AG09319 (cell line): ENCODE measurements at regions not wholly inside any gene's neighbourhood (a gene's known extent, or its start where the extent isn't known, plus 50 kb on each side); places are given as distances from the start of the nearest gene placed in this dataset.
"Not testable (repeated sequence)": the region's sequence is repeated elsewhere in the genome, so short reads cannot be mapped to it uniquely, and the experiment has no call there.

Experiments
- DNase-seq: peaks from one replicate; pipeline ENCODE4 v3.0.0-alpha.2; 2010; ENCODE audit warnings: low read depth; ENCODE audit errors: extremely low read depth
- TF ChIP-seq, protein P1 (sequence below): IDR thresholded peaks from 2 replicates; pipeline ENCODE4 v1.5.1; 2011; ENCODE audit warnings: low read depth, mild to moderate bottlenecking, inconsistent platforms, low read length, moderate library complexity

DNA sequence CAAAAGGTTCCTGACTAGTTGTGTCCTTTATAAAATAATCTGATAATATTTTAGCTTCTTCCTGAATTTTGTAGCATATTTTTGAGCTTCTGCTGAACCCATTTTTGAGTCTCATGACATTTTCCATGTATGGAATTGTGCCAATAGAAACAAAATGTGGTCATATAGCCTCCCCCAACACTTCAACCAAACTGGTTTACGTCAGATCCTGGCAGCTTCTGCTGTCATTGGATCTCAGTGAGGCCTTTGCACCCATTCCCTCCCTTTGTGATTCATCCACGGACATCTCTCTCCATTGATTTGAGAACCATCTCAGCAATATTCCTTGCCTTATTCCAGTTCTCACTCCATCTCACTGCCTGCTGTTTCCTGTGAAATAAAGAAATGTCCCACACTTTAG lies 128.0 kb downstream of the GPCPD1 start:
- TF ChIP-seq, protein P1, sequence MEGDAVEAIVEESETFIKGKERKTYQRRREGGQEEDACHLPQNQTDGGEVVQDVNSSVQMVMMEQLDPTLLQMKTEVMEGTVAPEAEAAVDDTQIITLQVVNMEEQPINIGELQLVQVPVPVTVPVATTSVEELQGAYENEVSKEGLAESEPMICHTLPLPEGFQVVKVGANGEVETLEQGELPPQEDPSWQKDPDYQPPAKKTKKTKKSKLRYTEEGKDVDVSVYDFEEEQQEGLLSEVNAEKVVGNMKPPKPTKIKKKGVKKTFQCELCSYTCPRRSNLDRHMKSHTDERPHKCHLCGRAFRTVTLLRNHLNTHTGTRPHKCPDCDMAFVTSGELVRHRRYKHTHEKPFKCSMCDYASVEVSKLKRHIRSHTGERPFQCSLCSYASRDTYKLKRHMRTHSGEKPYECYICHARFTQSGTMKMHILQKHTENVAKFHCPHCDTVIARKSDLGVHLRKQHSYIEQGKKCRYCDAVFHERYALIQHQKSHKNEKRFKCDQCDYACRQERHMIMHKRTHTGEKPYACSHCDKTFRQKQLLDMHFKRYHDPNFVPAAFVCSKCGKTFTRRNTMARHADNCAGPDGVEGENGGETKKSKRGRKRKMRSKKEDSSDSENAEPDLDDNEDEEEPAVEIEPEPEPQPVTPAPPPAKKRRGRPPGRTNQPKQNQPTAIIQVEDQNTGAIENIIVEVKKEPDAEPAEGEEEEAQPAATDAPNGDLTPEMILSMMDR: no peak
- DNase-seq: no peak

DNA sequence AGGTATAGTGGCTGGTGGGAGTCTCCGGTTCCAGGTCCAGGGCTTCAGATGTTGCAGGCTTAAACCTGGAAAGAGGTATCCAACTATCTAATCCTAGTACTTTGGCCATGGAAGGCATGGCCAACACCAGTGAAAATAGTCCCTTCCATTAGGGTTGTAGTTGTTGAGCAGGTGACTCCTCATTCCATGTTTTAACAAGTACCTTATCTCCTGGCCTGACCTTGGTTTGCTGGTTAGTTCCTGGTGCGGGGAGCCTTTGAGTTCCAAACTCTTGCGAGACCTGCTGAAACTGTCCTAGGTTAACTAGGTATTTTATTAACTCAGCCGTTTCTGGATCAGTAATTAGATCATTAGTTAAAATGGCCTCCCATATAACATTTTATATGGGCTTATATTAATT lies 128.9 kb downstream of the GPCPD1 start:
- TF ChIP-seq, protein P1: no peak

DNA sequence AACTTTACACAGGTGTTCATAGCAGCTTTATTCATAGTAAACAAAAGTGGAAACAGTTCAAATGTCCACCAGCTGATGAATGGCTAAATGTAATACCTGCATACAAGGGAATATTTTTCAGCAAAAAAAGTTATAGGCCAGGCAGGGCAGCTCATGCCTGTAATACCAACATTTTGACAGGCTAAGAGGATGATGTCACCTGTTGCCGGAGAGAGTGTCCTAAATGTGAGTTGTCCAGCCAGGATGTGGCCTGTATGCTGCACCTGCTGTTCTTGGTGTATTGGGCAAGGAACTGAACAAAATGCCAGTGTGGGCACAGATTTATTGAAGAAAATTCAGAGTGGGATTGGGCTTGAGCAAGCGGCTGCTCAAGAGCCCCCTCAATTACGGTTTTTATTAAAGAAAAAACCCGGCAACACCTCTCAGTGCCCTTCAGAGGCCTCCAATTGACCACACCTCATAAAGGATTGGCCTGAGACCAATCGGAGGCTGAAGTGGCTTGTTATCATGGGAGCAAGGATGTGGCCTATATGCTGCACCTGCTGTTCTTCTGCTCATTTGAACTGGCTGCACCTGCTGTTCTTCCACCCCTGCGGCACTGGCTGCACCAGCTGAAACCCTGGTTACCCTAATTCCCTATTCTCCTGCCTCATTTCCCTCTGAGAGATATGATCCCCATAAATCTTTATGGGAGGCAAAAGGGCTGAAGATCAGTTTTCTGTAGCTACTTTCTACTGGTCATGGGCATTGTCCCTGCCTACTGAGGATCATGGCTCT lies 129.8 kb downstream of the GPCPD1 start:
- DNase-seq: no peak
- TF ChIP-seq, protein P1: no peak

More for the DNA sequence above, 128.9 kb downstream of the GPCPD1 start:
- no peak for DNase-seq

DNA sequence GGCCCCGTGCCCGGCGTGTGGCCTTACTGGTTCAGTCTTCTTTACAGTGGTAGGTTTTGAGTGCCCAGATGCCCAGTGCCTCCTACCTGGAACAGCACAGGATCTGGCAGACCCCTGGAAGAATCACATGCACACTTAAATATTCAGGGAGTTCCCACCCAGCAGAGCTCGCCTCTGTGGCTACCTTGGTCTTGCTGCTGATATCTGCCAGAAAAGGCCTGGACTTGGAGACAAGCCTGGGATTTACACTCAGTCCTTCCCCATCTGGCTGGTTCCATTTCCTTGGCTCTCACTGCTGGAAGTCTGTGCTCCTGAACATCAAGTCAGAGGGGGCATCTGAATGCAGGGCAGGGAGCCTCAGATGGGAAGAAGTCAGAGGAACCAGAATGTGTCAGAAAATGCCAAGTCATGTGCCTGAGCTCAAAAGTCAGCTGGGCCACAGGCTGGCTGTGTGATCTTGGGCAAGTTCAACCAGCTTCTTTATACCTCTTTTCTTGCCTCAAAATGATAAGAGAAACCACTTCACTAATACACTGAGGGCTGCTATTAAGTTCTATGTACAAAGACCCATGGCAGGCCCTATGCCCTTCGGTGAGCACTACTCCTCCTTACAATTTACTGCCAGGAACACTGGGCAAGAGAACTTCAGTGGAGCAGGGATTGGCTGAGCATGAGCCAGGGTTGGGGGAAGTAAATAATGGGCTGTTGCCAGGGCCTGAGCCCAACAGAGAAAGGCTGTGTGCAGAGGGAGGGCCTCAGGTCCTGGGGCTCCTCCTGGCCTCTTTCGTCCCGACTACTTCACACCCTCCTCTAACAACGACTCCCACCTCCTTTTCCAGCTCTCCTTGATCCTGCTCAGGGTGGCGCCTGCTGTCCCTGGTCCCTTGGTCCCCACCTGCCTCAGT lies 135.9 kb downstream of the GPCPD1 start:
- no peak for DNase-seq
- TF ChIP-seq, protein P1: no peak

DNA sequence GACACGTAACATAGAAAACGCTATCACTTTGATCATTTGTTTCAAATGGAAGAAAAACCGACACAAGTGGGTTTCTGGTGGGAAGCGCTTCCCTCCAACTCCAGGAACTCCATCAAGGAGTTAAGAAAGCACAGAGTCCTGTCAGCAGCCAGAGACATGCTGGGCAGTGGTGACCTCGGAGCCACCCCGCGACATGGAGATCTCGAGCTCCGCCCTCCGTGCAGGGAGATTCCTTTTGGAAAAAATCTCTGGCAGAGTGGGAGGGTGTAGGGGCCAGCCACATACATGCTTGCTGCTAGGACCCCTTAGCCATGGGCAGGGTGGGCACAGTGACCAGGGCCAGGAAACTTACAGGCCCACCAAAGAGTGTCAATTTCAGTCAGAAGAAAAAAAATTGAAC lies 138.9 kb downstream of the GPCPD1 start:
- DNase-seq: not testable (repeated sequence)

DNA sequence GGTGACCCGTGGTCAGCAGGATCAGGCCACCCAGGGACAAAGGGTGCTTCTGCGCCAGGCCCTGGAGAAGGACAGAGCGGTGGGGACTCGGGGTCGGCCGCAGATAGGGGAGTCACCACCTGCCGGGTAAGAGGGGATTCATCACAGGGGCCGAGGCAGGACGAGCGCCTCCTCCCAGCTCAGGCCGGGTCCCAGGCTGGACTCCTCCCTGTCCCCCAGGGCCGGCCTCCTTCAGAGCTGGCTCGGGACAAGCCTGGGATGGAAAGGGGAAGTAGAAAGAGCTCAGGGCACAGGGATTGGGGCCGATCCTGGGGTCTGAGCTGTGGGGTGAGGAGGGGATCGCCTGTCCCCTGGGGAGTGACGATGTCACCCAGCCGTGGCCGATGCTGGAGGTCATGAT lies 139.4 kb downstream of the GPCPD1 start:
- no peak for DNase-seq
- TF ChIP-seq, protein P1: no peak

DNA sequence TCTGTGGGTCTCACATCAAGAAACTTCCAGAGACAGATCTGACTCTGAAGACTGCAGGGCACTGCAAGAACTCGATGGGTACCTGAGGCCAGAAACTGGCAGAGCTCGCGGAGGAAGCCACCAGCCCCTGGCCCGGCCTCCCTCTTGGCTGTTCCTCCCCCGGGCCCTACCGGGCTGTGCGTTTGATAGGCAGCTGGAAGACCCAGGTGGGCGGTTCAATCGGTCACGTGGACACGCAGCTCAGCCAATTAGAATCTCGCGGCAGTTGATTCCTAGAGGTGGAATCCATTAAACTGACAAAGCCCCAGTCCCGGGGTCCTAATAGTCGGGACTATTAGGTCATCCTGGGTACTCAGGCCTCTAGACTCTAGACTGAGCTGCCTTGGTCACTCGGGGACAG lies 139.9 kb downstream of the GPCPD1 start:
- TF ChIP-seq, protein P1: no peak
- DNase-seq: no peak
